H9 (cell line): ENCODE measurements at regions not wholly inside any gene's neighbourhood (a gene's known extent, or its start where the extent isn't known, plus 50 kb on each side); places are given as distances from the start of the nearest gene placed in this dataset.

ENCODE experiments used
- DNase-seq: peaks from one replicate; pipeline ENCODE4 v3.0.0-alpha.2; 2017
- H2AFZ ChIP-seq: one replicate; pipeline ENCODE4 v1.6.1; 2013; ENCODE audit warnings: mild to moderate bottlenecking, low read length, control low read depth, moderate library complexity
- H2AK5ac ChIP-seq: 2 replicates; pipeline ENCODE4 v1.6.1; 2013; ENCODE audit warnings: low read length, control low read depth, mixed read lengths; ENCODE audit not compliant: insufficient read length
- H2BK120ac ChIP-seq: one replicate; pipeline ENCODE4 v1.6.1; 2013; ENCODE audit warnings: low read depth, mild to moderate bottlenecking, low read length, control low read depth, inconsistent platforms; ENCODE audit not compliant: poor library complexity, severe bottlenecking
- H2BK12ac ChIP-seq: 2 replicates; pipeline ENCODE4 v1.6.1; 2013; ENCODE audit warnings: low read length, control low read depth, mixed read lengths, low read depth; ENCODE audit not compliant: insufficient read length
- H2BK15ac ChIP-seq: 2 replicates; pipeline ENCODE4 v1.6.1; 2013; ENCODE audit warnings: low read depth, low read length, control low read depth
- H2BK20ac ChIP-seq: one replicate; pipeline ENCODE4 v1.6.1; 2013; ENCODE audit warnings: low read depth, mild to moderate bottlenecking, low read length, control low read depth, inconsistent platforms; ENCODE audit not compliant: poor library complexity, severe bottlenecking
- H2BK5ac ChIP-seq: 2 replicates; pipeline ENCODE4 v1.6.1; 2013; ENCODE audit warnings: low read length, control low read depth, mixed read lengths; ENCODE audit not compliant: insufficient read length
- H3K14ac ChIP-seq: 2 replicates; pipeline ENCODE4 v1.6.1; 2013; ENCODE audit warnings: low read length, control low read depth; ENCODE audit not compliant: insufficient read depth
- H3K18ac ChIP-seq: 2 replicates; pipeline ENCODE4 v1.6.1; 2013; ENCODE audit warnings: low read depth, mild to moderate bottlenecking, mixed read lengths, low read length, control low read depth; ENCODE audit not compliant: insufficient read length
- H3K23ac ChIP-seq: 2 replicates; pipeline ENCODE4 v1.6.1; 2013; ENCODE audit warnings: low read length, control low read depth, mixed read lengths, low read depth; ENCODE audit not compliant: insufficient read length
- H3K23me2 ChIP-seq: 2 replicates; pipeline ENCODE4 v1.6.1; 2013; ENCODE audit warnings: low read depth, mild to moderate bottlenecking, mixed read lengths, low read length, control low read depth; ENCODE audit not compliant: insufficient read length, poor library complexity, severe bottlenecking
- H3K27ac ChIP-seq: 2 replicates; pipeline ENCODE4 v1.5.1; 2013; ENCODE audit warnings: low read length, control low read depth, mixed read lengths, low read depth; ENCODE audit not compliant: insufficient read length
- H3K27me3 ChIP-seq: 2 replicates; pipeline ENCODE4 v1.6.1; 2013; ENCODE audit warnings: low read length, control low read depth, inconsistent platforms; ENCODE audit not compliant: insufficient read depth
- H3K4ac ChIP-seq: 2 replicates; pipeline ENCODE4 v1.6.1; 2013; ENCODE audit warnings: low read depth, mild to moderate bottlenecking, control low read depth, inconsistent platforms, low read length, moderate library complexity
- H3K4me1 ChIP-seq: 2 replicates; pipeline ENCODE4 v1.6.1; 2013; ENCODE audit warnings: low read length, control low read depth, inconsistent platforms; ENCODE audit not compliant: insufficient read depth
- H3K4me2 ChIP-seq: 2 replicates; pipeline ENCODE4 v1.6.1; 2013; ENCODE audit warnings: low read length, control low read depth, mixed read lengths; ENCODE audit not compliant: insufficient read length, insufficient read depth
- H3K56ac ChIP-seq: 2 replicates; pipeline ENCODE4 v1.6.1; 2013; ENCODE audit warnings: low read depth, mild to moderate bottlenecking, mixed read lengths, low read length, control low read depth; ENCODE audit not compliant: insufficient read length
- H3K79me1 ChIP-seq: 2 replicates; pipeline ENCODE4 v1.6.1; 2013; ENCODE audit warnings: low read depth, mild to moderate bottlenecking, moderate library complexity, low read length, control low read depth, inconsistent platforms; ENCODE audit not compliant: insufficient read depth, poor library complexity, severe bottlenecking
- H3K79me2 ChIP-seq: 2 replicates; pipeline ENCODE4 v1.6.1; 2013; ENCODE audit warnings: low read length, control low read depth, inconsistent platforms; ENCODE audit not compliant: insufficient read depth
- H3K9ac ChIP-seq: 2 replicates; pipeline ENCODE4 v1.6.1; 2013; ENCODE audit warnings: low read length, control low read depth, mixed read lengths; ENCODE audit not compliant: insufficient read length; ENCODE audit errors: extremely low read depth
- H3K9me3 ChIP-seq: one replicate; pipeline ENCODE4 v1.6.1; 2013; ENCODE audit warnings: low read depth, low read length, inconsistent platforms; ENCODE audit not compliant: control insufficient read depth
- H3T11ph ChIP-seq: one replicate; pipeline ENCODE4 v1.6.1; 2013; ENCODE audit warnings: mild to moderate bottlenecking, low read length, control low read depth, inconsistent platforms
- H4K20me1 ChIP-seq: one replicate; pipeline ENCODE4 v1.6.1; 2013; ENCODE audit not compliant: control insufficient read depth, insufficient read length, insufficient read depth
- H4K5ac ChIP-seq: 2 replicates; pipeline ENCODE4 v1.6.1; 2013; ENCODE audit warnings: low read depth, mild to moderate bottlenecking, mixed read lengths, low read length, control low read depth; ENCODE audit not compliant: insufficient read length
- H4K8ac ChIP-seq: replicated peaks from 2 replicates; pipeline ENCODE4 v1.6.1; 2013; ENCODE audit warnings: low read length, control low read depth, mixed read lengths, low read depth; ENCODE audit not compliant: insufficient read length
- H4K91ac ChIP-seq: 2 replicates; pipeline ENCODE4 v1.6.1; 2013; ENCODE audit warnings: low read depth, mild to moderate bottlenecking, moderate library complexity, mixed read lengths, low read length, control low read depth; ENCODE audit not compliant: insufficient read length
- H3K27ac Mint-ChIP-seq, 3 experiments: 2 replicates in 2 of 3; 3 replicates in 1 of 3; pipeline ENCODE4 v1.8.0; 2020 to 2021; ENCODE audit warnings: mixed read lengths in 3 of 3, mild to moderate bottlenecking in 1 of 3, moderate library complexity in 1 of 3
- H3K27me3 Mint-ChIP-seq: 2 replicates; pipeline ENCODE4 v1.8.0; 2021; ENCODE audit warnings: low read depth, mild to moderate bottlenecking, moderate library complexity, mixed read lengths
- H3K36me3 Mint-ChIP-seq, 3 experiments: 2 replicates in 2 of 3; 3 replicates in 1 of 3; pipeline ENCODE4 v1.8.0; 2020 to 2021; ENCODE audit warnings: low read depth in 3 of 3, mixed read lengths in 3 of 3; ENCODE audit not compliant: insufficient read depth in 1 of 3
- H3K4me1 Mint-ChIP-seq, 2 experiments: 2 replicates each; pipeline ENCODE4 v1.8.0; 2020; ENCODE audit warnings: mixed read lengths in 2 of 2
- H3K4me3 Mint-ChIP-seq, 2 experiments: 2 replicates in 1 of 2; 3 replicates in 1 of 2; pipeline ENCODE4 v1.8.0; 2020 to 2021; ENCODE audit warnings: mild to moderate bottlenecking in 2 of 2, mixed read lengths in 2 of 2, moderate library complexity in 1 of 2
- H3K9me3 Mint-ChIP-seq, 2 experiments: 2 replicates in 1 of 2; 3 replicates in 1 of 2; pipeline ENCODE4 v1.8.0; 2020; ENCODE audit warnings: mild to moderate bottlenecking in 2 of 2, mixed read lengths in 2 of 2, moderate library complexity in 1 of 2
- CTCF ChIP-seq: fragments of 200-600 bp; sonication (generic); conservative IDR thresholded peaks from 3 replicates; pipeline ENCODE4 v1.8.0; 2021; ENCODE audit warnings: antibody characterized with exemption, mild to moderate bottlenecking
- WGBS: extraction: QIAGEN DNeasy Blood & Tissue Kit; methylation state at CpG from one replicate; pipeline ENCODE4 v1.1.7; 2013; ENCODE audit warnings: missing lambda C conversion rate, low lambda C conversion rate, mixed read lengths; ENCODE audit not compliant: insufficient read length; ENCODE audit errors: extremely low coverage; 5-methylcytosine and 5-hydroxymethylcytosine counted together

- H3K14ac ChIP-seq: no peak overlapping the region
- Mint-ChIP-seq H3K9me3 (no peaks in the 10 kb centered on the region), H3K4me3 (no peak overlapping the region), H3K4me1 (no peaks in the 10 kb centered on the region), H3K36me3 (no peaks in the 10 kb centered on the region), H3K27ac (no peak overlapping the region), H3K27me3 (no peaks in the 10 kb centered on the region)
- TF ChIP-seq CTCF: no peak
- H3T11ph ChIP-seq: no peak overlapping the region
- no peak overlapping the region for H3K18ac ChIP-seq
- H3K27me3 ChIP-seq: no peaks in the 10 kb centered on the region
- no peak overlapping the region for H2BK5ac ChIP-seq
- WGBS: no CpG with 5 or more reads among the region's 2 CpGs
- no peak overlapping the region for H3K23ac ChIP-seq
- no peaks in the 10 kb centered on the region for H3K23me2 ChIP-seq
- H3K56ac ChIP-seq: no peak overlapping the region
- no peak overlapping the region for H2AK5ac ChIP-seq
- no peak overlapping the region for H2BK12ac ChIP-seq
- no peak overlapping the region for H4K5ac ChIP-seq
- no peak overlapping the region for H2BK15ac ChIP-seq
- no peaks in the 10 kb centered on the region for H3K9me3 ChIP-seq
- no peak overlapping the region for H3K9ac ChIP-seq
- no peak overlapping the region for H4K8ac ChIP-seq
- no peak overlapping the region for H3K4ac ChIP-seq
- H2AFZ ChIP-seq: no peak overlapping the region
- H3K79me1 ChIP-seq: no peaks in the 10 kb centered on the region
- H4K20me1 ChIP-seq: no peaks in the 10 kb centered on the region
- H3K4me2 ChIP-seq: no peak overlapping the region
- no peak for DNase-seq
- no peaks in the 10 kb centered on the region for H3K4me1 ChIP-seq
- H2BK20ac ChIP-seq: no peak overlapping the region
- H3K27ac ChIP-seq: no peak overlapping the region
- H2BK120ac ChIP-seq: no peak overlapping the region
- no peaks in the 10 kb centered on the region for H3K79me2 ChIP-seq
- no peak overlapping the region for H4K91ac ChIP-seq
Measured at GRCh38 chr21:27454234-27454633, 487.3 kb upstream of the ADAMTS5 start.
